Epithelial cell of prostate (primary cell): ENCODE measurements at regions not wholly inside any gene's neighbourhood (a gene's known extent, or its start where the extent isn't known, plus 50 kb on each side); places are given as distances from the start of the nearest gene placed in this dataset.

ENCODE experiments used
- DNase-seq: peaks from one replicate; pipeline ENCODE4 v3.0.0-alpha.2; 2011; ENCODE audit warnings: low read depth, low spot score
- H3K27ac ChIP-seq: fragments of 450-650 bp; 2 replicates; pipeline ENCODE4 v1.5.1; 2017; ENCODE audit warnings: mild to moderate bottlenecking

DNA sequence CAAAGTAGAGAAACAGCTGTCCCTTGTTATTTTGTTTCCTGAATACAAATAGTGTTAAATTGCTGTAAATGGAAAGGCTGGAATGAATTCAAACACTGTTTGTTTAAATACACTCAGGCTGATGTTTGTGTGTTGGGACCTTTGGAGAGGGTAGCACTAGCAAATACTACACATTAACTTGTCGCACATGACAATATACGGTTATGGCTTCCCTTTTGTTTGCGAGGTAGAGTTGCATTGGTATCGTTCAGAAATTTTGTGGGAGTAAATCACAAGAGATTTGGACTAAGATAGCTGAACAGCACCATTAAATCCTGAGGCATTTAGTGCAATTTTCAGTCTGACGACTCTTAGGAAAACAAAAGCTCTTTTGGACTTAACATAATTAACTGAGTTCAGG lies 213.0 kb upstream of the ROBO2 start:
- no peak overlapping the region for H3K27ac ChIP-seq
- no peak for DNase-seq

DNA sequence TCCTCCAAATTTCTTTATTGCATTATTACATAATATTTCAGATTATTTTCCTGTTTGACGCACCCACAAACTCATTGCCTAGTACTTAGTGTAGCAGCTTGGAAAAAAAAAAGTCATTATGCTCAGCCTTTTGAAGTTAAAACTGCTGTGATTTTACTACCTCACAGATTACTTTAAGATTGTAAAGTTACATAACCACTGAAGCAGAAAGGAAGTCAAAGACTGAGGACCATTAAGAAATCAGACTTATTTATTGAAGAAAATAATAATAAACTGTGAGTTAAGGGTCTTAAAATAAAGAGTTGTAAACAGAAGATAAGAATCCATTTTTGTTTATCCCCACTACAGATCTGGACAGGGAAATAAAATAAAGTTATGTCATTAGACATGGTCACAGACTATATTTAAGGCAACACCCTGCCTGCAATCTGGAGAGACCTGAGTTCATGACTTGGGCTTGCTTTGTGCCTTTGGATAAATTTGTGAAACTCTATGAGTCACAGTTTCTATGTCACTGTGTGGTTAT lies 212.1 kb upstream of the ROBO2 start:
- no peak overlapping the region for H3K27ac ChIP-seq
- DNase-seq, result no peak

DNA sequence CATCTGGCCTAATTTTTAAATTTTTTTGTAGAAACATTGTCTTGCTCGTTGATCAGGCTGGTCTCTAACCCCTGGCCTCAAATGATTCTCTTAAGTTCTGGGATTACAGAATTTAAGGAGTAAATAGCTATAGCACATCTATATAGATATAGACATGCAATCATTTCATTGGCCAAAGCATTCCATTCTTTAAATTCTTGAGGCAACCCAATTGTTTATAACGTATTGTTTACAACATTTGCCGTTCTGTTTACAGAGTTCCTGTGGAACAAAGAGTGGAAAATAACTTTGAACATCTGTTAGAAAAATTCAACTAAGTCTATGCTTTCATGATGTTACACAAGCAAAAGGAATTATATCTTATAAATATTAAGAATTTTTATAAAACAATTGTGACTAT lies 205.2 kb upstream of the ROBO2 start:
- no peak overlapping the region for H3K27ac ChIP-seq

DNA sequence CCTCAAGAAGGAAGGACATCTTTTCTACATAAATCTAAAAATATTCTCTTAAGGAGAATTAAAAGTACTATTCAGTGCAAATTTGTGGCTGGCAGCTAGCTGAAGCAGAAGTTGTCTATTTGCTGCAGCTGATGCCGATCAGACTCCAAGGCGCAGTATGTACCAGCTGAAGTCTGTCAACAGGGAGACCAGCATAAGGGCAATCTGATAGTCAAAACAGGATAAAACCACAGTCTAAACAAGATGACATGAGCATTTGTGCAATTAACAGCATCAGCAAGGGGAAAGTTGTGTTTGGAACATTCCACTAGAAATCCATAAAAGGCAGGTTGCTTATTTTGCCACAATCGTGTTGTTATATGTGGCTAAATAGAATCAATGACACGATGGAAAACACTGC lies 198.2 kb upstream of the ROBO2 start:
- no peak for DNase-seq
- H3K27ac ChIP-seq, result no peak overlapping the region

More for the DNA sequence above, 205.2 kb upstream of the ROBO2 start:
- DNase-seq, result no peak

DNA sequence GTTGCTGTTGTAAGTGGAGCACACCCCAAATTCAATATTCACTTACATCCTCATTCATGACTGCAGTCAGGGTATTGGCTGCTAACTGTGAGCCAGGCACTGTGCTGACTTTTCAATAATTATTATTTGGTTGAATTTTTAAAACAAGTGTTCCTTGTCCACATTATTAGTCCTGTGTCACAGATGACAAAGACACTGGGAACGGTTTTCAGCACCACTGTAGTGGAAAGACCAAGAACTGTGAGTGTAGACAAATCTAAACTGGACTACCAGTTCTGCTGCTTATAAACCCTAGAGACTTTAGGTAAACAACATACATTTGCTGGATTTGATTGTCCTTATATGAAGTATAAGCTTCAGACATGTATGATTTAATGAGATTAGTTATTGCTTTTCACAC lies 197.7 kb upstream of the ROBO2 start:
- no peak for DNase-seq
- H3K27ac ChIP-seq, result no peak overlapping the region

DNA sequence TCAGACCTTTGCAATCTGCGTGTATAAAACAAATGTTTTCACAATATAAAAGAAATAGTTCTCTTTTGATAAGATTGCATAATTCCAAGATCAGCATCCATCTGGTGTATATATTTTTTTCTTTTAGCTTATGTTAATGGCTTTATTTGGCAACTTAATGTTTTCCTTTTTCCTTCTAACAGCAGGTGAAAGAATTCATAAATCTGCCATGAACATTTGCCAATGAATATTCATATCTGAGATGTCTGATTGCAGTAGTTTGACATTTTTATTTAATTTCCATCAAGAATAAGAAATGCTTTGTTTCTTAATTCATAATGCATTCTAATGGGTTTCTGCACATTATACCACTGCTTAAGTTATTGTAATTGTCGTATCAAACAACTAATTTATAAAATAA lies 184.4 kb upstream of the ROBO2 start:
- H3K27ac ChIP-seq, result no peak overlapping the region
- no peak for DNase-seq

DNA sequence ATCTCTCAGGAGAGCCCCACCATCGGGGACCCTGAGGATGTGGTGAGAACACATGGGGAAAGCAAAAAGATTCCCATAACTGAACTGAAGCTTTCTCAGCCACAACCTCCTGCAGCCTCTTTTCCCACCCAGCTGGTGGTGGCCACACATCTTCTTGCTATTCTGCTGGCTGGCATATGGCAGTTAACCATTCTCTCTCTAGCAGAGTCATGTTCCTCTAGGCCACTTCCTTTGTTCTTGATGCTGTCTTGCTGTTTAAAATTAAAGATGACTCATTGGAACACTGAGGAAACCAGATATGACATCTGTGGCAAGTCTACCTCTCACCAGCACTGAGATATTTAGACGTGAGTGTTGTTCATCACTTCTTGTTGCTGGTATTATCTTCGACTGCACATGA lies 180.3 kb upstream of the ROBO2 start:
- H3K27ac ChIP-seq, result no peak overlapping the region
- DNase-seq, result no peak

DNA sequence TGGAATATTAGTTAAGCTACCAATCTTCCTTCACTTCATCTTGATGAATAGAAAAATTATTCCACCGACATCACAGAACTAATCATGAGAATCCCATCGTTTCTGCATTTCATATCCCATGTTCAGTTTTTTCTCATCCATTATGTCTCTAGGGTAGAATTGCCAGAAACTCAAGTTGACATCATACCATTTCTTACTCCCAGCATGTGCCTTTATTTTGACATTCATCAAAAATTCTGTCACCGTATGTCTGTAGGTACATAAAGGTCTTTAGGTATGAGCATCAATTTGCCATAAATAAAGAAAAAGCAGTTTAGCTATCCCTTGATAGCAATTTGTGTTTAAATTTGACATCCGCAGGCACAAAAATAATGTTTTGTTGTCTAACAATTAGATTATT lies 175.5 kb upstream of the ROBO2 start:
- no peak for DNase-seq
- H3K27ac ChIP-seq, result no peak overlapping the region

DNA sequence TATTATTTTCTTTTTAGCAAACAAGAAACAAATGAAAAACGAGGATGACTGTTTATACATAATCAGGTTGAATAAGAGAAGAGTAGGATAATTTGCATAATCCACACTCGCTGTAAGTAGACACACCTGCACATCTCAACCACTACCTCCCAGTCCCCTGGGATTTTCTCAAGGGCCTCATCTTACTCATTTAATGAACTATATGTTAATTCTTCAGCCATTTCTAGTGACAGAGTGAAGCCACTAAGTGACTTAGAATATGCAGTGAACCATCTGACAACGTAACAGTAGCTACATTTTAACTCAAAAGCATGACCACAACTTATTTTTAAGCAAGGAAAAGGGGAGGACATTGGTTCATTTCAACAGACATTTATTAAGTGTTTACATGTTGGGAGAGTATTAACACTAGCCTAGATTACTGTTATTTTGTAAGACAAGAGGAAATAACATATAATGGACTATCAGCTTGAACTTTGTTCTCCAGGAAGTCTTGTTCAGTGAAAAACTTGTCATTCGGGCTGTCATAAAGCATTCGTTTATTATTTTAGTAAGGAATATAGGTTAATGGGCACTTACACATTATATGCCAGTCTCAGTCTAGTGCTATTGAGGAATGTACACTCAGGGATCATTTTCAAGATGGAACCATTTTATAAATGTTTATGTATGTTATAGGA lies 173.0 kb upstream of the ROBO2 start:
- H3K27ac ChIP-seq, result no peak overlapping the region
- no peak for DNase-seq

DNA sequence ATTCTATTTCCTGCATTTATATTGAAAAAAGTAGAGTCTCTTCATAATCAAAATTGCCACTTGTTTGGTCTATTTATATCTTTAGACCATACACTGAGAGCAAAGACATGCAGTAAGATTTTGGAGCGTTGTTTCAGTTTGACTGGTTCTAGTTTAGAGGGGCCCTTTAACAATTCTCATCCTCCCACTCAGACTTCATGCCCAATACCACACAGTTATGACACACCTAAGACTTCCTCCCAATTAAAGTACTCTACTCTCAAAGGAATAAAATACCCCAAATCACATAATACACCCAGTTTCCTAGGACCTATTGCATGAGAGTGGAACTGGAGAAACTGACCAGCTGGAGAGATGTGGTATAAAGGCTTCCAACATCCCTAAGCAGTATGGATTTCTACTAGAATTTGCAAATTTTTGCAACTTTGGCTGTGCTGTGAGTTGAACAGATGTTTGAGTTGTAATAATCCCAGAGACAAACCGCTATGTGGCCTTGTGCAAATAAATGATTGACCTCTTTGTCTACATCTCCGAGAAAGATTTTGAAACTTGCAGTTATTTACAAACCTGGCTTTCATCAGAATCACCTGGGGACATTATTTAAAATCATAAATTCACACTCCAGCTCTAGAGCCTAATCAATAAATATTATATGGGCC lies 170.0 kb upstream of the ROBO2 start:
- H3K27ac ChIP-seq, result no peak overlapping the region
- DNase-seq, result no peak

DNA sequence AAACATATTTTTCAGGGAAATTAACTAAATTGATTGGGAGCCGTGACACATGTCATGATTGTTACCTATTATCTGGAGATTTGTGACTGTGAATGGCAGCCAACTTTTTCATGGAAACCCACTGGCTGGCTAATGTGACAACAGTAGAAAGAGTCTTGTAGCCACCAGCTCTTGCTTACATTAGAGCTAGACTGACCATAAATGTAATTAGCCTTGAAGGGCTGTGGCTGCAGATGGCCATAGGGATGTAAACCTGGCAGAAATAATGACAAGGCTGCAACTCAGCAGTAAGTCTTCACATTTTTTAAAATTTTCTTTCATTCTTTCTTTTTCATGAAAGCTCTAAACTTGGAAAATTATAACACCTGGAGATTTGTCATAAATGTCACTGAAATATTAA lies 168.2 kb upstream of the ROBO2 start:
- no peak overlapping the region for H3K27ac ChIP-seq
- no peak for DNase-seq

DNA sequence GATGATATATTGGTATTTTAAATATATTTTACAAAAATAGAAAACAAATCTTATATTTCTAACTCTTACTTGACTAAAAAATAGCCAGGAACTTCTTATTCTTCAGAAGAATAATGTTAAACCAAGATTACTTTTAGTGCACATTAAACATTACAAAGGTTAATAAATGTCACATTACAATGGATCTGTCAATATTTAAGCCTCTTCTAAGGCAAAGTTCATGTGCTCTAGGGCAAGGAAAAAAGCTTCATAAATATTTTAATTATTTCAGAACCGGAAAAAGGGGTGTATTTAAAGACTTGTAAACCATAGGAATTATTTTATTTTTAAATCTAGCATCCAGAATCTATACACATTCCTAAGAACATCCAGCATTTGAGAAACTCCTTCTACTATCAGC lies 166.9 kb upstream of the ROBO2 start:
- DNase-seq, result no peak
- no peak overlapping the region for H3K27ac ChIP-seq

DNA sequence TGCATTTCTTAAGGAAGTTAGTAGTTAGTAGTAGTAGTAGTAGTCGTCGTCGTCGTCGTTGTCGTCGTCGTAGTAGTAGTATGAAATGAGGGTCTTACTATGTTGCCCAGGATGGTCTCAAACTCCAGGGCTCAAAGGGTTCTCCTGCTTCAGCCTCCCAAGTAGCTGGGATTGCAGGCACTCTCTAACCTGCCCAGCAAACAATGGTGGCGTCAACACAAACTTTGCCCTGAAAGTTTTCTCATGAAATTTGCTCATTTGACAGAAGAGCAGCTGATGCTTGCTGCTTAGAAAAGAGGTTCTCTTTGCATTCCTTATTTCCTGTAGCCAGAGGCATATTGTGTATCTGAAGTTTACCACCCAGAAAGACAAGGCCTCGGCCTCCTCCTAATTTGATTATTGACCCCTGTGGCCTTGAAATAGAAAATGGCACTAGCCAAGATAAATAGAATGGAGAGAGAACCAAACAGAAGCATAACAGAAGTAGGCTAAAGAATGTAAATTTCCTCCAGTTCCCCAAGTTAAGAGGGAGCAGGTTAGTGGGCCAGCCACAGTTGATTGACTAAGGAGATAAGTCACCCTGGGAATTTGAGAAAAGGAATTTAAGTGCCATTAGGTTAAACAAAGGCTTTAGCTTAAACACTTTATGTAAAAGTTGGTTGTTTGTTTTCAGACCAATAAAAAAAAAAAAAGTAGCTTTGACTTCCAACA lies 166.2 kb upstream of the ROBO2 start:
- no peak for DNase-seq
- no peak overlapping the region for H3K27ac ChIP-seq

DNA sequence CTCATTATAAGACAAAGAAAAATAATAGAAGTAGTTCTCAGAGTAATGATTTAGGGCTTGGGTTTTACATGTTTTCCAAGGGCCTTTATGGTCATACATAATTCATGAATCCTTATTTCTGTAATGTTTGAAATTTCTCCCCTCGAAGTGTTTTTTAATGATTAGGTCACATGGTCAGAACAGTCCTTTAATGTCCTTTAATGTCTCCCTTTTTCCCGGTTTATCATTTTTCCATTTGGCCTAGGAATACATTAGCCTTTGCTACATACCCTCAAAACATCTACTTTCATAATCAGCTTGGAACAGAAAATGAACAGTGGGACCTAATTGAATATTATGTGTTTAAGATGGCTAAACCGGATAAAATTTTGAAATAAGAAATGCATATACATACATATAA lies 159.9 kb upstream of the ROBO2 start:
- H3K27ac ChIP-seq, result no peak overlapping the region
- DNase-seq, result no peak

DNA sequence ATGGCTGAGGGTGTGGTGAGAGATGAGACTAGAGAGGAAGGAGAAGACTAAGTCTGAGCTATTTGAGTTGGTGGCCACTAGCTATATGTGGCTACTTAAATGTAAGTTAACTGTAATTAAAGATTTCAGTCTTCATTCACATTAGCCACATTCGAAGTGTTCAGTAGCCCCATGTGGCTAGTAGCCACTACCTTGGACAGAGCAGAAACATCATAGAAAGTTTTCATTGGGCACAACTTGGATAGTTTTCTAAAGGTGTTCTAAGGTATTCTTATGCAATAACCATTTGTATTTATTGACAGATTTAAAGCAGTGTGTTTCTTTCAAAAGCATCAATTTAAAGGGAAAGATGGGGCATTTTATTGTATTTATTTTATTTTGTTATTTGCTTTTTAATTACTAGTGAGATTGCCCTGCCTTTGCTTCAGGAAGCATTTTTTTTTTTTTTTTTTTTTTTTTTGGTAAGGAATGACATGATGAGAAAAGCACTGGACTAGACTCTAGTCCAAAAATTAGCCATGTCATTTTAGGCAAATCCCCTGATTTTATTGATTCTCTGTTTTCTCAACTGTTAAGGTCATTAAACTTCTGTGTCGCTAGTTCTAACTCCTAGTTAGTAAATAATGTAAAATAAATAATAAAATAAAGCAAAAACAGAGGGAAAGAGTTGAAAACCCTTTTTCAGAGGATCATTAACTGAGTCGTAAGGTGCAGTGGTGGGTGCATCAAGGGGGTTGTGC lies 153.0 kb upstream of the ROBO2 start:
- no peak overlapping the region for H3K27ac ChIP-seq
- DNase-seq, result no peak

DNA sequence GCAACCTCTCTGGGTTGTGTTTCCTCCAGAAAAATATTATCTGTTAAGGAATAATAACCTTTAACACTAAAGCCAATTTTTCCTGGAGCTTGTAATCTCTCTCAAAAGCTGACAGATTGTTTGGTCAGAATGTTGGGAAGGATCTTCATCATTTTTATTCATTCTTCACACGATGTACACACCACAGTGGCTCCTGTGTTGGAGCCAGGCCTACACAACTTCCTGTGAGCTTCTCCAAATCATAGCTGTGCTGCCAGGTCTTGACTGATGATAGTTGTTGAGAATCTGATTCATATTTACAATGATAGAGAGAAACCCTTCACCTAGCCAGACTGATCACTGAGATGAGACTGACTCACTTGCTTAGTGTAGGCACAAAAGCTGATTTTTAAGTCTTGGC lies 151.0 kb upstream of the ROBO2 start:
- H3K27ac ChIP-seq, result no peak overlapping the region
- no peak for DNase-seq

DNA sequence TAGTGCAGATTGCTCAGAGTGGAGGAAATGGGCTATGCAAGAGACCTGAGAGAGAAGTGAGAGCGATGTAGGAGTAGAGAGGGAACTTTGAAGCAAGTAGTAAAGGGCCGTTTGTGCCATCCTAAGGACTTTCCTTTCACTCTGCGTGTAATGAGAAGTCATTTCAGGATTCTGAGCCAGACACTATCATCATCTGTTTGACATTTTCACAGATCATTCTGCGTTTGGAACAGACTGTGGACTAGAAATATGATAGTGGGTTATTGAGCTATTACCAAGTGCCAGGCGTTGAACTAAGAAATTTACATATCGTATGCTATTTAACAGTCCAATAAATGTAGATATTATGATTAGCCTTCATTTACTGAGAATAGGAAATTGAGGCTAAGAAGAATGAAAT lies 150.0 kb upstream of the ROBO2 start:
- DNase-seq, result no peak
- H3K27ac ChIP-seq, result no peak overlapping the region

DNA sequence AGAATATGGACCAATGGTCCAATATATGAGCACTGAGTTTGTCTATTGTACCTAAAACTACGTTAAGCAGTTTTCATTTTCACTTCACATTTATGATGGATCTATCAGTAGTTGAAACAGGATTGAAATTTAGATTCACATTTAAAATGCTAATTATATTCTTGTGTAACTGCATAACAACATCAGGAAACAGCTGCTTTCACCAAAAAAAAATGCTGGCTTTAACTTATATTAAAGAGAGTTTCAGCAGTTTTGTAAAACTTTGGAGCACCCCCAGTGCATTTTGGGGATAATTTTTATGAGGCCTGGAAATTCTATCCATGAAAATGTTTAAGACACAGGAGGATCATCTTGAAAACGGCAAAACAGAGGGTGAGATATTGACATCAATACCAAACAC lies 142.8 kb upstream of the ROBO2 start:
- no peak for DNase-seq
- no peak overlapping the region for H3K27ac ChIP-seq

DNA sequence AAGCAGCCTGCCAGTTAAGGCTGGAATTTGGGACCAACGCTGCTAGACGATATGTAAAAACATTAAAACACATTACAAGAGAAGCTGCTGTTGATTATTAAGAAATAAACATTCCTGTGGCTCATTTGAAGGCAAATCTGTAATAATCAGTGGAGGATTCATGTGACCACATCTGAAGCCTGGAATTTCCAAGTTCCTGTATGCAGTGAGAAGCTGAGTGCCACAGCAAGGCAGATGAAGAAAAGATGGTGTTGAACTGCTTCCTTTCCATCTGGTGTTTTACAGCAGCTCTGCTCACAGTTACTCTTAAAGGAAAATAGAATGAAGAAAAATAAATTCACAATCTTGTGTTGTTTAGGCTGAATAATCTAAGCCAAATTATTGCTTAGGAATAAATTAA lies 139.3 kb upstream of the ROBO2 start:
- no peak overlapping the region for H3K27ac ChIP-seq
- no peak for DNase-seq

DNA sequence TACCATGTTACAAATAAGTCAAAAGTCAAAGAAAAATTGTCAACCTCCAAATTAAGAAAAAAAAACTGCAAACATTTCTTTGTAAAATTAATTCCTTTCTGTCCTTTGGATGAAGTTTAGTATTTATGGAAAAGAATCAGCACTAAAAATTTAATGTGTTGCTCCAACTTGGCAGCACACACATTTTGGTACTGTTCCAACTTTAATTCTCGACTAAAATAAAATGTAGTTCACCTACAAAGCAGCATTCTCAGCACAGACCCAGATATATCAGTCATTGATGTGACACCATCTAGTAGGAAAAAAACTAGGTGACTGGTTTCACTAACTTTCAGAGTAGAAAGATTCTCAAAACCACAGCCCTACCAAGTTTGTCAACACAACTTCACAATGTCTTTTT lies 131.7 kb upstream of the ROBO2 start:
- H3K27ac ChIP-seq, result no peak overlapping the region
- no peak for DNase-seq

DNA sequence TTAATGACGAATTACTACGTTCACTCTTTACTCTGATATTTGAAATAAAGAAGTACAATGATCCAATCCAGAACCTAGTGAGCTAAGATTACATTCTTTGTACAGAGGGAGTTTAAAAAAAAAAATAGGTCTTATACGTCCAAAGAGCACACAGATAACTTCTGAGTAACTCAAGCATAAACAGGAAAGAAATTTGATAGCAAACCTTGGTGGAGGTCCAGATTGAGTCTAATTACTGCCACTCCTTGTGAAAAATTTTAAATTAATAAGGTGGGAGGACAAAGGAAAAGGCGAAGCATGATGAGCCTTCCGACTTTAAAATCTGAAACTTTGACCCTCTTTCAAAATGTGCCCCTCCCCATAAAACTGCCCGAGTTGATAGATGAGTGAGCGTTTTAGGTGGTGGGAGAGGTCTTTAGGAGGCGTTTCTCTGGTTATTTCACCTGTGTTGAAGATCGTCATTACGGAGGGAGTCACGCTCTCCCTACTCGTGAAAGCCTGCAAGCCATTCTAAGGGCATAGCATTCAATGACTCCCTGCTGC lies 127.0 kb upstream of the ROBO2 start:
- no peak overlapping the region for H3K27ac ChIP-seq
- DNase-seq, result no peak
